ENCODE measurements at regions not wholly inside any gene's neighbourhood (a gene's known extent, or its start where the extent isn't known, plus 50 kb on each side); places are given as distances from the start of the nearest gene placed in this dataset.

DNA sequence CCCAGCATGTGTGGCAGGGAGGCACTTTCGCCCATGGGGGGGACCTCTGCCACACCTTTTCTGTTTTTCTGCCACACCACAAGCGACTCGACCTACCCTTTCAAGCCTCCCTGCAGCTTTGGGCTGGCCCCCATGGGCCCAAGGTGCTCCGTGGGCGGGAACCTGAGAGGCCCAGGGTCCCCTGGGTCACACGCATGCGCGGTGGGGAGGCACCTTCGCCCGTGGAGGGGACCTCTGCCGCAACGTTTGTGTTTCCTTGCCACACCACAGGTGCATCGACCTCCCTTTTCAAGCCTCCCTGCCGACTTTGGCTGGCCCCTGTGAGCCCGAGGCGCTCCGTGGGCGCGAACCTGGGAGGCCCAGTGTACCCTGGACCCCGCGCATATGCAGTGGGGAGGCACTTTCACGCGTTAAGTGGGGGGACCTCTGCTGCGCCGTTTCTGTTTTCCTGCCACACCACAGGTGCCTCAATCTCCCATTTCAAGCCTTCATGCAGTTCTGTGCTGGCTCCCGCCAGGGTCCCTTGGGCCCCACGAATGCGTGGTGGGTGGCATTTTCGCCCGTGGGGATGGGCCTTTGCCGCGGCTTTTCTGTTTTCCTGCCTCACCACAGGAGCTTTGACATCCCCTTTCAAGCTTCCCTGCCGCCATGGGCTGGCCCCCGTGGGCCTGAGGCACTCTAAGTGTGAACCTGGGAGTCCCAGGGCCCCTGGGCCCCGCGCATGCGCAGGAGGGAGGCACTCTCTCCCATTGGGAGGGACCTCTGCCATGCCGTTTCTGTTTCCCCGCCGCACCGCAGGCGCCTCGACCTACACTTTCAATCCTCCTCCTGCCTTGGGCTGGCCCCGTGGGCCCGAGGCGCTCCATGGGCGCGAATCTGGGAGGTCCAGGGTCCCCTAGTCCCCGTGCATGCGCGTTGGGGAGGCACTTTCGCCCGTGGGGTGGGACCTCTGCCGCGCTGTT is 332.2 kb downstream of the ALG10 start:
- TF ChIP-seq, protein P1, sequence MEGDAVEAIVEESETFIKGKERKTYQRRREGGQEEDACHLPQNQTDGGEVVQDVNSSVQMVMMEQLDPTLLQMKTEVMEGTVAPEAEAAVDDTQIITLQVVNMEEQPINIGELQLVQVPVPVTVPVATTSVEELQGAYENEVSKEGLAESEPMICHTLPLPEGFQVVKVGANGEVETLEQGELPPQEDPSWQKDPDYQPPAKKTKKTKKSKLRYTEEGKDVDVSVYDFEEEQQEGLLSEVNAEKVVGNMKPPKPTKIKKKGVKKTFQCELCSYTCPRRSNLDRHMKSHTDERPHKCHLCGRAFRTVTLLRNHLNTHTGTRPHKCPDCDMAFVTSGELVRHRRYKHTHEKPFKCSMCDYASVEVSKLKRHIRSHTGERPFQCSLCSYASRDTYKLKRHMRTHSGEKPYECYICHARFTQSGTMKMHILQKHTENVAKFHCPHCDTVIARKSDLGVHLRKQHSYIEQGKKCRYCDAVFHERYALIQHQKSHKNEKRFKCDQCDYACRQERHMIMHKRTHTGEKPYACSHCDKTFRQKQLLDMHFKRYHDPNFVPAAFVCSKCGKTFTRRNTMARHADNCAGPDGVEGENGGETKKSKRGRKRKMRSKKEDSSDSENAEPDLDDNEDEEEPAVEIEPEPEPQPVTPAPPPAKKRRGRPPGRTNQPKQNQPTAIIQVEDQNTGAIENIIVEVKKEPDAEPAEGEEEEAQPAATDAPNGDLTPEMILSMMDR (IDR thresholded peaks at IDR 0.05) = no peak
- TF ChIP-seq POLR2AphosphoS5 (IDR thresholded peaks at IDR 0.05) (no peak), POLR2A (IDR thresholded peaks at IDR 0.05) (no peak), EP300 (IDR thresholded peaks at IDR 0.05; ENCODE audit: low read depth) (no peak)
